Neural progenitor cell (in vitro differentiated cells): ENCODE measurements at regions not wholly inside any gene's neighbourhood (a gene's known extent, or its start where the extent isn't known, plus 50 kb on each side); places are given as distances from the start of the nearest gene placed in this dataset.

Experiments
- DNase-seq: peaks from one replicate; pipeline ENCODE4 v3.0.0-alpha.2; 2016; ENCODE audit warnings: low spot score
- H2AFZ ChIP-seq: fragments of 200-600 bp; sonication (generic); replicated peaks from 2 replicates; pipeline ENCODE4 v1.6.1; 2016; ENCODE audit warnings: antibody characterized with exemption
- H3F3A ChIP-seq: fragments of 200-600 bp; sonication (generic); 2 replicates; pipeline ENCODE4 v1.6.1; 2016; ENCODE audit warnings: antibody characterized with exemption, low read depth
- H3K27ac ChIP-seq: fragments of 200-600 bp; sonication (generic); 2 replicates; pipeline ENCODE4 v1.5.1; 2016; ENCODE audit warnings: mild to moderate bottlenecking
- H3K27me3 ChIP-seq: fragments of 200-600 bp; sonication (generic); 2 replicates; pipeline ENCODE4 v1.6.1; 2016; ENCODE audit warnings: mild to moderate bottlenecking, moderate library complexity
- H3K36me3 ChIP-seq: fragments of 200-600 bp; sonication (generic); 2 replicates; pipeline ENCODE4 v1.5.1; 2016
- H3K4me1 ChIP-seq: fragments of 200-600 bp; sonication (generic); 2 replicates; pipeline ENCODE4 v1.6.1; 2016; ENCODE audit warnings: mixed run types
- H3K4me2 ChIP-seq: fragments of 200-600 bp; sonication (generic); 2 replicates; pipeline ENCODE4 v1.6.1; 2016
- H3K4me3 ChIP-seq: fragments of 200-600 bp; sonication (generic); 2 replicates; pipeline ENCODE4 v1.5.1; 2016
- H3K79me2 ChIP-seq: fragments of 200-600 bp; sonication (generic); 2 replicates; pipeline ENCODE4 v1.6.1; 2016; ENCODE audit warnings: low read depth
- H3K9ac ChIP-seq: fragments of 200-600 bp; sonication (generic); 2 replicates; pipeline ENCODE4 v1.6.1; 2016
- H3K9me3 ChIP-seq: fragments of 200-600 bp; sonication (generic); 2 replicates; pipeline ENCODE4 v1.5.1; 2016; ENCODE audit warnings: low read depth
- H4K20me1 ChIP-seq: fragments of 200-600 bp; sonication (generic); 2 replicates; pipeline ENCODE4 v1.6.1; 2016; ENCODE audit warnings: low read depth
- H3K27ac Mint-ChIP-seq: 3 replicates; pipeline ENCODE4 v1.8.0; 2021; ENCODE audit warnings: mixed read lengths
- H3K27me3 Mint-ChIP-seq: 2 replicates; pipeline ENCODE4 v1.8.0; 2022; ENCODE audit warnings: low read depth, mild to moderate bottlenecking, inconsistent platforms, moderate library complexity, mixed read lengths; ENCODE audit not compliant: insufficient read depth
- H3K36me3 Mint-ChIP-seq: 3 replicates; pipeline ENCODE4 v1.8.0; 2021; ENCODE audit warnings: mixed read lengths
- H3K4me1 Mint-ChIP-seq: 3 replicates; pipeline ENCODE4 v1.8.0; 2021; ENCODE audit warnings: mixed read lengths
- H3K4me3 Mint-ChIP-seq: 3 replicates; pipeline ENCODE4 v1.8.0; 2021; ENCODE audit warnings: mild to moderate bottlenecking, moderate library complexity, mixed read lengths
- H3K9me3 Mint-ChIP-seq: 3 replicates; pipeline ENCODE4 v1.8.0; 2020; ENCODE audit warnings: mixed read lengths
- CTCF ChIP-seq: fragments of 200-600 bp; sonication (generic); IDR thresholded peaks from 2 replicates; pipeline ENCODE4 v1.5.1; 2017; ENCODE audit warnings: antibody characterized with exemption, mild to moderate bottlenecking
- EZH2 ChIP-seq: fragments of 200-600 bp; sonication (generic); IDR thresholded peaks from 2 replicates; pipeline ENCODE4 v1.6.1; 2017; ENCODE audit warnings: antibody characterized with exemption, mild to moderate bottlenecking, moderate library complexity
- EZH2phosphoT487 ChIP-seq: fragments of 200-600 bp; sonication (generic); IDR thresholded peaks from 2 replicates; pipeline ENCODE4 v1.6.1; 2017; ENCODE audit warnings: antibody characterized with exemption

- Mint-ChIP-seq H3K9me3 (peaks cover 11% of the 10 kb centered on the region), H3K27me3 (peaks cover 5% of the 10 kb centered on the region), H3K4me3 (no peak overlapping the region), H3K27ac (peak overlapping the region; percentile 14), H3K4me1 (peaks cover 32% of the 10 kb centered on the region), H3K36me3 (peaks cover 2% of the 10 kb centered on the region)
- peak; percentile 73 for DNase-seq
- Histone ChIP-seq H4K20me1 (no peaks in the 10 kb centered on the region), H3F3A (no peaks in the 10 kb centered on the region), H3K27ac (no peak overlapping the region), H3K27me3 (no peaks in the 10 kb centered on the region), H2AFZ (peak overlapping the region; percentile 92), H3K79me2 (no peaks in the 10 kb centered on the region), H3K4me2 (peak overlapping the region; percentile 71), H3K4me3 (peak overlapping the region; percentile 36), H3K4me1 (no peaks in the 10 kb centered on the region), H3K36me3 (no peaks in the 10 kb centered on the region), H3K9ac (no peak overlapping the region), H3K9me3 (no peaks in the 10 kb centered on the region)
- TF ChIP-seq CTCF (peak; percentile 69), EZH2phosphoT487 (no peak)
These were observed 118.7 kb downstream of the VAPA start for GRCh38 chr18:10032331-10033015.

GRCh38 chr18:10033016-10033399 lies 119.2 kb downstream of the VAPA start:
- peaks cover 2% of the 10 kb centered on the region for H3K36me3 Mint-ChIP-seq
- DNase-seq, result no peak
- H3K4me3 ChIP-seq, result peak overlapping the region; percentile 36
- peak overlapping the region; percentile 14 for H3K27ac Mint-ChIP-seq
- H3K4me1 Mint-ChIP-seq, result peaks cover 32% of the 10 kb centered on the region
- H3K27me3 ChIP-seq, result no peaks in the 10 kb centered on the region
- H3K36me3 ChIP-seq, result no peaks in the 10 kb centered on the region
- H3K9me3 Mint-ChIP-seq, result peaks cover 11% of the 10 kb centered on the region
- TF ChIP-seq EZH2, result no peak
- no peak for TF ChIP-seq CTCF
- no peak for TF ChIP-seq EZH2phosphoT487
- H3K79me2 ChIP-seq, result no peaks in the 10 kb centered on the region
- no peak overlapping the region for H3K9ac ChIP-seq
- no peak overlapping the region for H3K4me3 Mint-ChIP-seq
- peaks cover 4% of the 10 kb centered on the region for H3K27me3 Mint-ChIP-seq
- no peaks in the 10 kb centered on the region for H3F3A ChIP-seq
- no peaks in the 10 kb centered on the region for H3K9me3 ChIP-seq
- peak overlapping the region; percentile 92 for H2AFZ ChIP-seq
- H3K27ac ChIP-seq, result no peak overlapping the region
- H4K20me1 ChIP-seq, result no peaks in the 10 kb centered on the region
- H3K4me1 ChIP-seq, result no peaks in the 10 kb centered on the region
- H3K4me2 ChIP-seq, result peak overlapping the region; percentile 71

GRCh38 chr18:10035281-10035991 lies 121.6 kb downstream of the VAPA start:
- Histone ChIP-seq H3K27ac (no peak overlapping the region), H3K9ac (no peak overlapping the region), H2AFZ (no peak overlapping the region), H3K36me3 (no peaks in the 10 kb centered on the region), H3K4me1 (no peaks in the 10 kb centered on the region), H4K20me1 (no peaks in the 10 kb centered on the region), H3K9me3 (no peaks in the 10 kb centered on the region), H3K79me2 (no peaks in the 10 kb centered on the region), H3K4me2 (no peak overlapping the region), H3K4me3 (no peak overlapping the region), H3F3A (no peaks in the 10 kb centered on the region), H3K27me3 (no peaks in the 10 kb centered on the region)
- peaks cover 10% of the 10 kb centered on the region for H3K9me3 Mint-ChIP-seq
- no peak overlapping the region for H3K27ac Mint-ChIP-seq
- TF ChIP-seq CTCF (no peak), EZH2phosphoT487 (no peak), EZH2 (no peak)
- no peak overlapping the region for H3K4me3 Mint-ChIP-seq
- peaks cover 2% of the 10 kb centered on the region for H3K36me3 Mint-ChIP-seq
- H3K27me3 Mint-ChIP-seq, result peaks cover 2% of the 10 kb centered on the region
- peaks cover 45% of the 10 kb centered on the region for H3K4me1 Mint-ChIP-seq
- DNase-seq, result no peak
